Heart left ventricle (tissue), 16 donors: ENCODE measurements at regions not wholly inside any gene's neighbourhood (a gene's known extent, or its start where the extent isn't known, plus 50 kb on each side); places are given as distances from the start of the nearest gene placed in this dataset.

Experiments
- ATAC-seq, 4 donors: fragments of 200-7000 bp; cut with Tn5 transposase; one replicate each; pipeline ENCODE4 v1.9.1; 2020 to 2022; ENCODE audit warnings: moderate library complexity in 4 of 4, mild to moderate bottlenecking in 3 of 4, moderate number of reproducible peaks in 1 of 4
- DNase-seq, 5 donors: peaks; one replicate each; pipeline ENCODE4 v3.0.0-alpha.2; 2020
- H3K27ac ChIP-seq, 12 donors: fragments of 200-600 bp; sonication (generic) in 4 of 12; one replicate each; pipeline versions ENCODE4 v1.5.0 to v1.8.0; 2016 to 2022; ENCODE audit warnings: mild to moderate bottlenecking in 2 of 12
- H3K27me3 ChIP-seq, 9 donors: fragments of 200-600 bp; sonication (generic) in 2 of 9; one replicate each; pipeline versions ENCODE4 v1.5.1 to v1.8.0; 2016 to 2022; ENCODE audit warnings: mild to moderate bottlenecking in 3 of 9
- H3K36me3 ChIP-seq, 9 donors: fragments of 200-600 bp; sonication (generic) in 2 of 9; one replicate each; pipeline versions ENCODE4 v1.5.0 to v1.8.0; 2018 to 2022; ENCODE audit warnings: mild to moderate bottlenecking in 2 of 9
- H3K4me1 ChIP-seq, 12 donors: fragments of 200-600 bp; sonication (generic) in 4 of 12; one replicate each; pipeline versions ENCODE4 v1.5.0 to v1.8.0; 2016 to 2022; ENCODE audit warnings: mild to moderate bottlenecking in 3 of 12
- H3K4me3 ChIP-seq, 12 donors: fragments of 200-600 bp; sonication (generic) in 4 of 12; one replicate each; pipeline versions ENCODE4 v1.5.0 to v1.8.0; 2017 to 2022; ENCODE audit warnings: mild to moderate bottlenecking in 9 of 12, moderate library complexity in 4 of 12
- H3K9me3 ChIP-seq, 12 donors: fragments of 200-600 bp; sonication (generic) in 4 of 12; one replicate each; pipeline versions ENCODE4 v1.5.0 to v1.8.0; 2016 to 2022; ENCODE audit warnings: mild to moderate bottlenecking in 1 of 12
- POLR2A ChIP-seq, 2 donors: fragments of 450-650 bp; IDR thresholded peaks; one replicate each; pipeline ENCODE4 v1.6.1; 2017; ENCODE audit warnings: antibody characterized with exemption in 2 of 2, mild to moderate bottlenecking in 2 of 2, moderate library complexity in 2 of 2
- WGBS, 4 donors: extraction: QIAGEN DNeasy Blood & Tissue Kit in 2 of 4; methylation state at CpG; one replicate each; pipeline versions ENCODE4 v1.1.5 to v1.1.7; 2013 to 2018; 5-methylcytosine and 5-hydroxymethylcytosine counted together
- intact Hi-C, 10 donors: fragments of 100-400 bp; cut with DNase I; formaldehyde crosslinking; loops; one replicate each; pipeline versions ENCODE4 v1.11.1 to v1.14.2; 2022
- TF ChIP-seq, protein P1 (sequence below), 12 donors: fragments of 200-600 bp; sonication (generic) in 4 of 12; IDR thresholded peaks; one replicate each; pipeline versions ENCODE4 v1.5.0 to v1.8.0; 2018 to 2022; ENCODE audit warnings: antibody characterized with exemption in 12 of 12, mild to moderate bottlenecking in 5 of 12
- donor health status: ischemic (EF 13 %, LVEDD 7.1; RV severe dilation, severe dysfunction).
- donor health status: healthy with polysubstance abuse.
- donor health status: DM: no; HTN: yes; CAD: no.
- donor health status: DM: no; HTN: no; CAD: no.
- donor health status: ischemic (EF 25% LVEDD 6.9; RV normal size, moderate dysfunction).
- donor health status: ischemic (EF 25% LVEDD 5.7; RV mildly dilated, moderate dysfunction).
- donor health status: healthy.
- donor health status: DM: yes; HTN: yes; CAD: no.
- donor health status: ischemic (EF 35%, LVEDD 5.7; RV mildly dilated, moderate dysfunction).
- donor health status: nonischemic (EF 11% LVEDD 7.7; RV severe dilation, severe dysfunction).
- donor health status: DM: yes; HTN: yes; CAD: no.
- donor health status: PGD.
- donor health status: ischemic (EF 29% LVEDD 5.4; RV normal size, mild dysfunction).
- donor health status: nonischemic (EF 23%, LVEDD 6.1; RV moderate dilation, normal function).

DNA sequence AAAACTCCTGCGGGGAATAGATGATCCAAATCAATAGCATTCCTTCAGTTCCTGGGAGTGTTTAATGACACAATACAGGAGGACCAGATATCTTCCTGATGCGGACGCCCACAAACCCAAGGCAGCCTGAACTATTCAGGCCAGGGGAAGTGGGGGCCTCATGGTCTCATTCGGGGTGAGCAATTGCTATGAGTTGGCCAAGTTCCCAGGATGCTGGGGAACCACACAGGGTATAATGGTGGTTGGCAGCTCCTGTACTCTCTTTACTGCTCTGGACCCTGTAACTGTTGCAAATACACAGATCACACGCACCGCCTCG lies 401.2 kb downstream of the IRS2 start:
- Histone ChIP-seq H3K4me1 (peaks cover 0 to 16% (median 0%) of the 10 kb centered on the region in 12 donors), H3K9me3 (no peaks in the 10 kb centered on the region), H3K27me3 (no peaks in the 10 kb centered on the region), H3K4me3 (no peak overlapping the region), H3K27ac (no peak overlapping the region), H3K36me3 (no peaks in the 10 kb centered on the region)
- WGBS, 4 donors = 73 to 87% (median 77%) methylated on average over 7 of the region's 7 CpGs
- DNase-seq = no peak
- no peak for TF ChIP-seq POLR2A (IDR thresholded peaks at IDR 0.05)
- TF ChIP-seq, protein P1, sequence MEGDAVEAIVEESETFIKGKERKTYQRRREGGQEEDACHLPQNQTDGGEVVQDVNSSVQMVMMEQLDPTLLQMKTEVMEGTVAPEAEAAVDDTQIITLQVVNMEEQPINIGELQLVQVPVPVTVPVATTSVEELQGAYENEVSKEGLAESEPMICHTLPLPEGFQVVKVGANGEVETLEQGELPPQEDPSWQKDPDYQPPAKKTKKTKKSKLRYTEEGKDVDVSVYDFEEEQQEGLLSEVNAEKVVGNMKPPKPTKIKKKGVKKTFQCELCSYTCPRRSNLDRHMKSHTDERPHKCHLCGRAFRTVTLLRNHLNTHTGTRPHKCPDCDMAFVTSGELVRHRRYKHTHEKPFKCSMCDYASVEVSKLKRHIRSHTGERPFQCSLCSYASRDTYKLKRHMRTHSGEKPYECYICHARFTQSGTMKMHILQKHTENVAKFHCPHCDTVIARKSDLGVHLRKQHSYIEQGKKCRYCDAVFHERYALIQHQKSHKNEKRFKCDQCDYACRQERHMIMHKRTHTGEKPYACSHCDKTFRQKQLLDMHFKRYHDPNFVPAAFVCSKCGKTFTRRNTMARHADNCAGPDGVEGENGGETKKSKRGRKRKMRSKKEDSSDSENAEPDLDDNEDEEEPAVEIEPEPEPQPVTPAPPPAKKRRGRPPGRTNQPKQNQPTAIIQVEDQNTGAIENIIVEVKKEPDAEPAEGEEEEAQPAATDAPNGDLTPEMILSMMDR (IDR thresholded peaks at IDR 0.05) = no peak
- intact Hi-C loops = no loop called here
- no peak for ATAC-seq

DNA sequence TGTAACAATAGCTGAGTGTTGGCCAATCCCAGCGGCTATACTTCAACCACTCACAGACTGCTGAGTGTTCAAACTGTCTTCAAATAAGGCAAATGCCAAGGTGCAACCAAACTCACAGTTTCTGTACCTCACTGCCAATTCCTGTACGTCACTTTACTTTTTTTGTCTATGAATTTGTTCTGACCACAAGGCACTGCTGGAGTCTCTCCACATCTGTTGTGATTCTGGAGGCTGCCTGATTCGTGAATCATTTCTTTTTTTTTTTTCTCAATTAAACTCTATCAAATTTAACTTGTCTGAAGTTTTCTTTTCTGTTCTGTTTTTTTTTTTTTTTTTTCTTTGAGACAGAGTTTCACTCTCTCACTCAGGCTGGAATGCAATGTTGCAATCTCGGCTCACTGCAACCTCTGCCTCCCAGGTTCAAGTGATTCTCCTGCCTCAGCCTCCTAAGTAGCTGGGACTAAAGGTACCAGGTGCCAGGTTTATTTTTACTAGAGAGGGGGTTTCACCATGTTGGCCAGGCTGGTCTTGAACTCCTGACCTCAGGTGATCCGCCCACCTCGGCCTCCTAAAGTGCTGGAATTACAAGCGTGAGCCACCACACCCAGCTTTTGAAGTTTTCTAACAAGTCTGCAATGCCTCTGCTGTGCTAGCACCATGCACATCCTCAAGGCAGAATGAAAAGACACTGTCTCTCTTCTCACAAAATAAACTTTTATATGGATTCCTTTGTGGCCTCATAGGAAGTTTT lies 401.7 kb downstream of the IRS2 start:
- 78 to 81% (median 80%) methylated on average over 7 of the region's 7 CpGs for WGBS, 4 donors
- Histone ChIP-seq H3K27me3 (no peaks in the 10 kb centered on the region), H3K27ac (no peak overlapping the region), H3K9me3 (no peaks in the 10 kb centered on the region), H3K4me3 (no peak overlapping the region), H3K4me1 (peaks cover 0 to 10% (median 0%) of the 10 kb centered on the region in 12 donors), H3K36me3 (no peaks in the 10 kb centered on the region)
- no peak for ATAC-seq
- DNase-seq = no peak
- intact Hi-C loops = no loop called here
- TF ChIP-seq, protein P1 (IDR thresholded peaks at IDR 0.05) = no peak
- no peak for TF ChIP-seq POLR2A (IDR thresholded peaks at IDR 0.05)

DNA sequence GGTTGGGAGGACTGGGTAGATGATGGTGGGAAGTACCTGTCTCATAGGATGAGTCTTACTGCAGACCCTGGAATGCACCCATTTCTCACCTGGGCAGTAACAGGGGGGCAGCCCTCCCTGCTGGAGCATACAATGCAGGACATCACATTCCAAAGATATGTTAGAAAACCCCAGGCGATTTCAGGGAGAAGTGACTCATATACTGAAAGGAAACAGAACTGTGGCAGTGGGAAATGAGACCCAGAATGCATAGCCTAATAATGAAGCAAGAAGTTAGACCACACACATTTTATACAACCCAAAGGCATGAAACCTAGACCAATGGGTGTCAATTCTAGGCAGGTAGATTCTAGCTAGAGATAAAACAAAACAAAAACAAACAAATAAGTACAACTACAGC lies 402.7 kb downstream of the IRS2 start:
- Histone ChIP-seq H3K36me3 (no peaks in the 10 kb centered on the region), H3K9me3 (no peaks in the 10 kb centered on the region), H3K4me1 (peaks cover 0 to 8% (median 0%) of the 10 kb centered on the region in 12 donors), H3K4me3 (no peak overlapping the region), H3K27me3 (no peaks in the 10 kb centered on the region), H3K27ac (no peak overlapping the region)
- 65 to 83% (median 79%) methylated on average over 1 of the region's 1 CpG for WGBS, 4 donors
- ATAC-seq = no peak
- no peak for DNase-seq
- TF ChIP-seq POLR2A (IDR thresholded peaks at IDR 0.05) = no peak
- TF ChIP-seq, protein P1 (IDR thresholded peaks at IDR 0.05) = no peak
- intact Hi-C loops = no loop called here

DNA sequence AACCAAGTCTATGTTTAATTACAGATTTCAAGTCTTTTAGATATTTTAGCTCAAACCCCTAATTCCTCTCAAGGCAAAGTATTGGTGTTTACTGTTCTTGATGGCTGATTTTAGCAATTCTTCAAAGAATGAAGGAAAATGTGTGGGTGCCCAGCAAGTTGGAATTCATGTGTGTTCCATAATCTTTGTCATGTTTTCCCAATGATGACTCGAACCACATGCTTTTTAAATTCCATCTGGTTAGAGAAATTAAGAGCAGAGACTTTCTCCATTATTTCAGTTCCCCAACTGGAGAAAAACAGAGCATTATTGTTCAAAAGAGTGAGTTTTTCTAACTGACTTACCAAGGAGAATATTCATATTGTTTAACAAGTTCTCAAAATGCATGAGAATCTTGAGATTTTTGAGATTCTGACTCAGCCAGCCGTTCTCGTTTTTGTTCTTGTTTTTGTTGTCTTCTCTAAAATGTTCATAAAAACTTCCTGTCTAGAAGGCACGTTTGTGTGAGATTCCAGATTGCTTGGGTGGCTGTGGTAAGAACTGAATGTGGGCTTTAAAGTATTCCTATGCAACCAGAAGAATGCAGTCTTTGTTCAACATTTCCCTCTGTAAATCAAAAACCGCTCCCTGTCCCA lies 404.7 kb downstream of the IRS2 start:
- intact Hi-C loops = no loop called here
- no peak for DNase-seq
- WGBS, 4 donors = 59 to 67% (median 60%) methylated on average over 5 of the region's 5 CpGs

More for the DNA sequence above, 404.7 kb downstream of the IRS2 start:
- Histone ChIP-seq H3K9me3 (no peaks in the 10 kb centered on the region), H3K36me3 (no peaks in the 10 kb centered on the region), H3K27me3 (no peaks in the 10 kb centered on the region), H3K4me3 (no peak overlapping the region), H3K4me1 (peaks cover 0 to 8% (median 0%) of the 10 kb centered on the region in 12 donors), H3K27ac (no peak overlapping the region)
- TF ChIP-seq, protein P1 (IDR thresholded peaks at IDR 0.05) = no peak
- TF ChIP-seq POLR2A (IDR thresholded peaks at IDR 0.05) = no peak
- no peak for ATAC-seq
